Ascending aorta (tissue), 2 donors: ENCODE measurements at regions not wholly inside any gene's neighbourhood (a gene's known extent, or its start where the extent isn't known, plus 50 kb on each side); places are given as distances from the start of the nearest gene placed in this dataset.
"Not testable (repeated sequence)": the region's sequence is repeated elsewhere in the genome, so short reads cannot be mapped to it uniquely, and the experiment has no call there.

ENCODE experiments used
- DNase-seq, 2 donors: peaks; one replicate each; pipeline ENCODE4 v3.0.0-alpha.2; 2019; ENCODE audit warnings: low spot score in 2 of 2
- H3K27ac ChIP-seq, 2 donors: fragments of 200-600 bp; sonication (generic); one replicate each; pipeline ENCODE4 v1.5.1; 2016 to 2017; ENCODE audit warnings: mild to moderate bottlenecking in 1 of 2
- H3K27me3 ChIP-seq: fragments of 200-600 bp; sonication (generic); one replicate; pipeline ENCODE4 v1.5.1; 2017
- H3K36me3 ChIP-seq, 2 donors: fragments of 200-600 bp; sonication (generic); one replicate each; pipeline ENCODE4 v1.5.1; 2016
- H3K4me1 ChIP-seq, 2 donors: fragments of 200-600 bp; sonication (generic); one replicate each; pipeline ENCODE4 v1.5.1; 2016 to 2017; ENCODE audit warnings: mild to moderate bottlenecking in 1 of 2
- H3K4me3 ChIP-seq, 2 donors: fragments of 200-600 bp; sonication (generic); one replicate each; pipeline ENCODE4 v1.5.1; 2016 to 2017; ENCODE audit warnings: mild to moderate bottlenecking in 1 of 2
- H3K9me3 ChIP-seq, 2 donors: fragments of 200-600 bp; sonication (generic); one replicate each; pipeline ENCODE4 v1.5.1; 2016
- intact Hi-C: fragments of 100-400 bp; cut with DNase I; formaldehyde crosslinking; loops from one replicate; pipeline ENCODE4 v1.15.1; 2023
- TF ChIP-seq, protein P1 (sequence below), 3 experiments: fragments of 200-600 bp in 2 of 3; fragments of 450-650 bp in 1 of 3; sonication (generic) in 2 of 3; IDR thresholded peaks; one replicate each; pipeline ENCODE4 v1.5.1; 2016 to 2019; ENCODE audit warnings: antibody characterized with exemption in 3 of 3, mild to moderate bottlenecking in 1 of 3, moderate library complexity in 1 of 3

DNA sequence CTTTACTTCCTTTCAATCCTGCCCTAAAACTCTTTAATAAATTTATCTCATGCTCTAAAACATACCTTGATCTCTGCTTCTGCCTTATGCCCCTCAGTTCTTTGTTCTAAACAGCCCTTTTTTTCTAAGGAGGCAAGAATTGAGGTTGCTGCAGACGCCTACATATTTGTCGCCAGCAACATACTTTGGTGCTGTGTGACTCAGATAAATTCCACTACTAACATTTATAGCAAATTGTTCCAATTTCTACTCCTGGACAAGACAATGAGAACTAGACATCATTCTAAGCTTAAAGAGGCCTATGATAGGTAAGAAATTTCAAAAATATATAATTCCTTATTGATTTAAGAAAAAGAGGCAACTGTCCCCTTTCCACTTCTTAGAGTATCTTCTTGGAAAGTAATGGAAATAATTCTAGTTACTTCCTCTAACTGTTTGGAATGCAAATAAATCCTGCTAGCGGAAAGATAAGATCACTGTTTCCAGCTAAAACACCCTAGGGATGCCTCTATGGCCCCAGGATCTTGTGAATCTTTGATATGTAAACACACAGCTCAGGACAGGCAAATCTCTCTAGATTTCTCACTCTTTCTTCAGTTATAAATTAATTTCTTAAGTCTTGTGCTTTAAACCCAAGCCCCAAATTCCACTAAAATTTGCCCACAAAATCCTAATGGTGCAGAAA lies 869.1 kb downstream of the KCNT2 start:
- no peak overlapping the region for H3K27ac ChIP-seq
- intact Hi-C loops: no loop called here
- H3K27me3 ChIP-seq: no peaks in the 10 kb centered on the region
- H3K4me3 ChIP-seq: no peak overlapping the region
- H3K9me3 ChIP-seq: no peaks in the 10 kb centered on the region
- H3K4me1 ChIP-seq: no peaks in the 10 kb centered on the region
- no peaks in the 10 kb centered on the region for H3K36me3 ChIP-seq
- DNase-seq: no peak
- TF ChIP-seq, protein P1, sequence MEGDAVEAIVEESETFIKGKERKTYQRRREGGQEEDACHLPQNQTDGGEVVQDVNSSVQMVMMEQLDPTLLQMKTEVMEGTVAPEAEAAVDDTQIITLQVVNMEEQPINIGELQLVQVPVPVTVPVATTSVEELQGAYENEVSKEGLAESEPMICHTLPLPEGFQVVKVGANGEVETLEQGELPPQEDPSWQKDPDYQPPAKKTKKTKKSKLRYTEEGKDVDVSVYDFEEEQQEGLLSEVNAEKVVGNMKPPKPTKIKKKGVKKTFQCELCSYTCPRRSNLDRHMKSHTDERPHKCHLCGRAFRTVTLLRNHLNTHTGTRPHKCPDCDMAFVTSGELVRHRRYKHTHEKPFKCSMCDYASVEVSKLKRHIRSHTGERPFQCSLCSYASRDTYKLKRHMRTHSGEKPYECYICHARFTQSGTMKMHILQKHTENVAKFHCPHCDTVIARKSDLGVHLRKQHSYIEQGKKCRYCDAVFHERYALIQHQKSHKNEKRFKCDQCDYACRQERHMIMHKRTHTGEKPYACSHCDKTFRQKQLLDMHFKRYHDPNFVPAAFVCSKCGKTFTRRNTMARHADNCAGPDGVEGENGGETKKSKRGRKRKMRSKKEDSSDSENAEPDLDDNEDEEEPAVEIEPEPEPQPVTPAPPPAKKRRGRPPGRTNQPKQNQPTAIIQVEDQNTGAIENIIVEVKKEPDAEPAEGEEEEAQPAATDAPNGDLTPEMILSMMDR (IDR thresholded peaks at IDR 0.05): no peak

GRCh38 chr1:195735140-195735539 lies 873.1 kb downstream of the KCNT2 start:
- intact Hi-C loops: no loop called here
- TF ChIP-seq, protein P1 (IDR thresholded peaks at IDR 0.05): no peak

DNA sequence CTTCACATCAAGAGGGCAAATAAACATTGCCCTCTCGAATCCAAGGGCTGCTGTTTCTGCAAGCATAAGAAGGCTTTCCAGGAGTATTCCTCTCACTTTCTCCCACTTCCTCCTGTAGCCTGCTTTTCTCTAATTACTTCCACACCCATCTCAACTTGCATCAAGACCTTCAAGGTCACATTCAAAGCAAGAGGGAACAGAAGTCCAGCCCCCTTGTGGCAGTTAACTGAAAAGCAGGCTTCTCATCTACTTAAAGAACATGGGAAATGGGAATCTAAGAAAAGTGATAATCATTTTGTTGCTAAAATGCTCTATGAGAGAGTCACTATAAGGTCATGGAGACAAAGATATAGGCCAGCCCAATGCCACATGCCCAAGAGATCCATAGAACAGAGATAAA lies 874.4 kb downstream of the KCNT2 start:
- no peak for DNase-seq
- Histone ChIP-seq H3K27me3 (no peaks in the 10 kb centered on the region), H3K27ac (no peak overlapping the region), H3K9me3 (no peaks in the 10 kb centered on the region), H3K36me3 (no peaks in the 10 kb centered on the region), H3K4me1 (no peaks in the 10 kb centered on the region), H3K4me3 (no peak overlapping the region)
- TF ChIP-seq, protein P1 (IDR thresholded peaks at IDR 0.05): no peak
- intact Hi-C loops: no loop called here

More at GRCh38 chr1:195735140-195735539, 873.1 kb downstream of the KCNT2 start:
- H3K36me3 ChIP-seq: no peaks in the 10 kb centered on the region
- H3K27me3 ChIP-seq: no peaks in the 10 kb centered on the region
- H3K27ac ChIP-seq: no peak overlapping the region
- H3K9me3 ChIP-seq: no peaks in the 10 kb centered on the region
- H3K4me3 ChIP-seq: no peak overlapping the region
- H3K4me1 ChIP-seq: no peaks in the 10 kb centered on the region
- DNase-seq: no peak

DNA sequence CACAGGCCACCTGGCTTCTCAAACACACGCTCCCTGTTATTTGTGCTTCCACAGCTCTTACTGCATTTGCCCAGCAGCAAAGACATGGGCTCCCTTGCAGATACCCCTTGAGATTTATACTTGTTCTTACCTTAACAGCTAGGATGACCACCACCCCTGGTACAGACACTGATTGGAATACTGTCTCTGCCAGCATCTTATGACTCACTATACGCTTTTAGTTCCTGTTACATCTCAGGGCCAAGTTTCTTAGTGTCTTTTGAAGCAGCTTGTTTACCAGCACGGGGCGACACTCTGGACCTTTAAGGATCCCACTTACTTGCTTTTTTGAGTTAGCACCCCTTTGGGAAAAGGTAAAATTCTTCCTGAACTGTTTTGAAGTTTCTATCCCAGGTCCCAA lies 874.8 kb downstream of the KCNT2 start:
- DNase-seq: no peak
- intact Hi-C loops: no loop called here

GRCh38 chr1:195731385-195731784 lies 876.9 kb downstream of the KCNT2 start:
- no peak for DNase-seq
- Histone ChIP-seq H3K9me3 (no peaks in the 10 kb centered on the region), H3K27me3 (no peaks in the 10 kb centered on the region), H3K4me3 (no peak overlapping the region), H3K4me1 (no peaks in the 10 kb centered on the region), H3K27ac (no peak overlapping the region), H3K36me3 (no peaks in the 10 kb centered on the region)
- intact Hi-C loops: no loop called here
- TF ChIP-seq, protein P1 (IDR thresholded peaks at IDR 0.05): no peak

More for the DNA sequence above, 874.8 kb downstream of the KCNT2 start:
- Histone ChIP-seq H3K36me3 (no peaks in the 10 kb centered on the region), H3K27me3 (no peaks in the 10 kb centered on the region), H3K4me1 (no peaks in the 10 kb centered on the region), H3K9me3 (no peaks in the 10 kb centered on the region), H3K4me3 (no peak overlapping the region), H3K27ac (no peak overlapping the region)
- TF ChIP-seq, protein P1 (IDR thresholded peaks at IDR 0.05): no peak

GRCh38 chr1:195723796-195724194 lies 884.4 kb downstream of the KCNT2 start:
- no peak for DNase-seq
- H3K9me3 ChIP-seq: no peaks in the 10 kb centered on the region
- H3K4me1 ChIP-seq: no peaks in the 10 kb centered on the region
- no peak overlapping the region for H3K27ac ChIP-seq
- TF ChIP-seq, protein P1 (IDR thresholded peaks at IDR 0.05): no peak
- no peaks in the 10 kb centered on the region for H3K36me3 ChIP-seq
- no peak overlapping the region for H3K4me3 ChIP-seq
- H3K27me3 ChIP-seq: no peaks in the 10 kb centered on the region
- intact Hi-C loops: no loop called here

- H3K36me3 ChIP-seq, intact Hi-C loops, DNase-seq, H3K27me3 ChIP-seq, H3K27ac ChIP-seq, H3K9me3 ChIP-seq, H3K4me1 ChIP-seq, H3K4me3 ChIP-seq: not testable (repeated sequence)
These were observed 885.1 kb downstream of the KCNT2 start for GRCh38 chr1:195722852-195723795.
